Calu3 (cell line): ENCODE measurements at regions not wholly inside any gene's neighbourhood (a gene's known extent, or its start where the extent isn't known, plus 50 kb on each side); places are given as distances from the start of the nearest gene placed in this dataset.

ENCODE experiments used
- BruUV-seq: library from RNA; stranded (reverse); fragments of 400-500 nt; replicated peaks from 2 replicates; lab custom pipeline; 2021; lab: Mats Ljungman, UMichigan
- CTCF ChIA-PET: fragments of 300-600 bp; sonication (Branson Sonifier 250); formaldehyde crosslinking; loops from one replicate; lab custom pipeline; 2022; ENCODE audit warnings: antibody characterized with exemption; lab: Charles Lee
- DNase-seq: peaks from one replicate; pipeline ENCODE4 v3.0.0; 2022
- H3K27ac Mint-ChIP-seq: one replicate; pipeline ENCODE4 v1.8.0; 2022; ENCODE audit warnings: mixed read lengths; ENCODE audit not compliant: unreplicated experiment
- H3K27me3 Mint-ChIP-seq: one replicate; pipeline ENCODE4 v1.8.0; 2022; ENCODE audit warnings: mixed read lengths; ENCODE audit not compliant: unreplicated experiment
- H3K36me3 Mint-ChIP-seq: one replicate; pipeline ENCODE4 v1.8.0; 2022; ENCODE audit warnings: mild to moderate bottlenecking, moderate library complexity, mixed read lengths; ENCODE audit not compliant: insufficient read depth, unreplicated experiment
- H3K4me1 Mint-ChIP-seq: one replicate; pipeline ENCODE4 v1.8.0; 2022; ENCODE audit warnings: mild to moderate bottlenecking, low read depth, mixed read lengths; ENCODE audit not compliant: unreplicated experiment
- H3K4me3 Mint-ChIP-seq: one replicate; pipeline ENCODE4 v1.8.0; 2022; ENCODE audit warnings: mild to moderate bottlenecking, low read depth, moderate library complexity, mixed read lengths; ENCODE audit not compliant: unreplicated experiment
- H3K9me3 Mint-ChIP-seq: one replicate; pipeline ENCODE4 v1.8.0; 2022; ENCODE audit warnings: low read depth, mixed read lengths; ENCODE audit not compliant: unreplicated experiment
- CTCF ChIP-seq: fragments of 200-600 bp; IDR thresholded peaks from one replicate; pipeline ENCODE4 v1.8.0; 2022; ENCODE audit warnings: antibody characterized with exemption; ENCODE audit not compliant: unreplicated experiment
- intact Hi-C: fragments of 100-400 bp; cut with micrococcal nuclease; formaldehyde crosslinking; loops from one replicate; pipeline ENCODE4 v1.10.0; 2022; ENCODE audit not compliant: unreplicated experiment

GRCh38 chr6:150764334-150765066 lies 101.0 kb upstream of the MTHFD1L start:
- DNase-seq: no peak
- intact Hi-C loops: no loop called here
- Mint-ChIP-seq H3K9me3 (no peaks in the 10 kb centered on the region), H3K27ac (no peak overlapping the region), H3K4me3 (no peak overlapping the region), H3K36me3 (no peaks in the 10 kb centered on the region), H3K4me1 (no peaks in the 10 kb centered on the region), H3K27me3 (no peaks in the 10 kb centered on the region)
- no peak for TF ChIP-seq CTCF
- no TSS peak for BruUV-seq
- CTCF ChIA-PET: no interaction called here

GRCh38 chr6:150765067-150765764 lies 100.3 kb upstream of the MTHFD1L start:
- H3K9me3 Mint-ChIP-seq: no peaks in the 10 kb centered on the region
- H3K4me3 Mint-ChIP-seq: no peak overlapping the region
- H3K27ac Mint-ChIP-seq: no peak overlapping the region
- no peaks in the 10 kb centered on the region for H3K4me1 Mint-ChIP-seq
- BruUV-seq: no TSS peak
- no peak for TF ChIP-seq CTCF
- DNase-seq: no peak
- no peaks in the 10 kb centered on the region for H3K36me3 Mint-ChIP-seq
- CTCF ChIA-PET: no interaction called here
- intact Hi-C loops: no loop called here
- no peaks in the 10 kb centered on the region for H3K27me3 Mint-ChIP-seq

GRCh38 chr6:150766201-150766997 lies 99.1 kb upstream of the MTHFD1L start:
- no peak overlapping the region for H3K27ac Mint-ChIP-seq

More at GRCh38 chr6:150766201-150766997, 99.1 kb upstream of the MTHFD1L start:
- Mint-ChIP-seq H3K27me3 (no peaks in the 10 kb centered on the region), H3K9me3 (no peaks in the 10 kb centered on the region), H3K4me3 (no peak overlapping the region), H3K36me3 (no peaks in the 10 kb centered on the region), H3K4me1 (no peaks in the 10 kb centered on the region)
- CTCF ChIA-PET: no interaction called here
- no TSS peak for BruUV-seq
- no peak for TF ChIP-seq CTCF
- intact Hi-C loops: no loop called here
- no peak for DNase-seq
